H9 (cell line): ENCODE measurements at regions not wholly inside any gene's neighbourhood (a gene's known extent, or its start where the extent isn't known, plus 50 kb on each side); places are given as distances from the start of the nearest gene placed in this dataset.

ENCODE experiments used
- DNase-seq: peaks from one replicate; pipeline ENCODE4 v3.0.0-alpha.2; 2017
- H2AFZ ChIP-seq: one replicate; pipeline ENCODE4 v1.6.1; 2013; ENCODE audit warnings: mild to moderate bottlenecking, low read length, control low read depth, moderate library complexity
- H2AK5ac ChIP-seq: 2 replicates; pipeline ENCODE4 v1.6.1; 2013; ENCODE audit warnings: low read length, control low read depth, mixed read lengths; ENCODE audit not compliant: insufficient read length
- H2BK120ac ChIP-seq: one replicate; pipeline ENCODE4 v1.6.1; 2013; ENCODE audit warnings: low read depth, mild to moderate bottlenecking, low read length, control low read depth, inconsistent platforms; ENCODE audit not compliant: poor library complexity, severe bottlenecking
- H2BK12ac ChIP-seq: 2 replicates; pipeline ENCODE4 v1.6.1; 2013; ENCODE audit warnings: low read length, control low read depth, mixed read lengths, low read depth; ENCODE audit not compliant: insufficient read length
- H2BK15ac ChIP-seq: 2 replicates; pipeline ENCODE4 v1.6.1; 2013; ENCODE audit warnings: low read depth, low read length, control low read depth
- H2BK20ac ChIP-seq: one replicate; pipeline ENCODE4 v1.6.1; 2013; ENCODE audit warnings: low read depth, mild to moderate bottlenecking, low read length, control low read depth, inconsistent platforms; ENCODE audit not compliant: poor library complexity, severe bottlenecking
- H2BK5ac ChIP-seq: 2 replicates; pipeline ENCODE4 v1.6.1; 2013; ENCODE audit warnings: low read length, control low read depth, mixed read lengths; ENCODE audit not compliant: insufficient read length
- H3K14ac ChIP-seq: 2 replicates; pipeline ENCODE4 v1.6.1; 2013; ENCODE audit warnings: low read length, control low read depth; ENCODE audit not compliant: insufficient read depth
- H3K18ac ChIP-seq: 2 replicates; pipeline ENCODE4 v1.6.1; 2013; ENCODE audit warnings: low read depth, mild to moderate bottlenecking, mixed read lengths, low read length, control low read depth; ENCODE audit not compliant: insufficient read length
- H3K23ac ChIP-seq: 2 replicates; pipeline ENCODE4 v1.6.1; 2013; ENCODE audit warnings: low read length, control low read depth, mixed read lengths, low read depth; ENCODE audit not compliant: insufficient read length
- H3K23me2 ChIP-seq: 2 replicates; pipeline ENCODE4 v1.6.1; 2013; ENCODE audit warnings: low read depth, mild to moderate bottlenecking, mixed read lengths, low read length, control low read depth; ENCODE audit not compliant: insufficient read length, poor library complexity, severe bottlenecking
- H3K27ac ChIP-seq: 2 replicates; pipeline ENCODE4 v1.5.1; 2013; ENCODE audit warnings: low read length, control low read depth, mixed read lengths, low read depth; ENCODE audit not compliant: insufficient read length
- H3K27me3 ChIP-seq: 2 replicates; pipeline ENCODE4 v1.6.1; 2013; ENCODE audit warnings: low read length, control low read depth, inconsistent platforms; ENCODE audit not compliant: insufficient read depth
- H3K4ac ChIP-seq: 2 replicates; pipeline ENCODE4 v1.6.1; 2013; ENCODE audit warnings: low read depth, mild to moderate bottlenecking, control low read depth, inconsistent platforms, low read length, moderate library complexity
- H3K4me1 ChIP-seq: 2 replicates; pipeline ENCODE4 v1.6.1; 2013; ENCODE audit warnings: low read length, control low read depth, inconsistent platforms; ENCODE audit not compliant: insufficient read depth
- H3K4me2 ChIP-seq: 2 replicates; pipeline ENCODE4 v1.6.1; 2013; ENCODE audit warnings: low read length, control low read depth, mixed read lengths; ENCODE audit not compliant: insufficient read length, insufficient read depth
- H3K56ac ChIP-seq: 2 replicates; pipeline ENCODE4 v1.6.1; 2013; ENCODE audit warnings: low read depth, mild to moderate bottlenecking, mixed read lengths, low read length, control low read depth; ENCODE audit not compliant: insufficient read length
- H3K79me1 ChIP-seq: 2 replicates; pipeline ENCODE4 v1.6.1; 2013; ENCODE audit warnings: low read depth, mild to moderate bottlenecking, moderate library complexity, low read length, control low read depth, inconsistent platforms; ENCODE audit not compliant: insufficient read depth, poor library complexity, severe bottlenecking
- H3K79me2 ChIP-seq: 2 replicates; pipeline ENCODE4 v1.6.1; 2013; ENCODE audit warnings: low read length, control low read depth, inconsistent platforms; ENCODE audit not compliant: insufficient read depth
- H3K9ac ChIP-seq: 2 replicates; pipeline ENCODE4 v1.6.1; 2013; ENCODE audit warnings: low read length, control low read depth, mixed read lengths; ENCODE audit not compliant: insufficient read length; ENCODE audit errors: extremely low read depth
- H3K9me3 ChIP-seq: one replicate; pipeline ENCODE4 v1.6.1; 2013; ENCODE audit warnings: low read depth, low read length, inconsistent platforms; ENCODE audit not compliant: control insufficient read depth
- H3T11ph ChIP-seq: one replicate; pipeline ENCODE4 v1.6.1; 2013; ENCODE audit warnings: mild to moderate bottlenecking, low read length, control low read depth, inconsistent platforms
- H4K20me1 ChIP-seq: one replicate; pipeline ENCODE4 v1.6.1; 2013; ENCODE audit not compliant: control insufficient read depth, insufficient read length, insufficient read depth
- H4K5ac ChIP-seq: 2 replicates; pipeline ENCODE4 v1.6.1; 2013; ENCODE audit warnings: low read depth, mild to moderate bottlenecking, mixed read lengths, low read length, control low read depth; ENCODE audit not compliant: insufficient read length
- H4K8ac ChIP-seq: replicated peaks from 2 replicates; pipeline ENCODE4 v1.6.1; 2013; ENCODE audit warnings: low read length, control low read depth, mixed read lengths, low read depth; ENCODE audit not compliant: insufficient read length
- H4K91ac ChIP-seq: 2 replicates; pipeline ENCODE4 v1.6.1; 2013; ENCODE audit warnings: low read depth, mild to moderate bottlenecking, moderate library complexity, mixed read lengths, low read length, control low read depth; ENCODE audit not compliant: insufficient read length
- H3K27ac Mint-ChIP-seq, 3 experiments: 2 replicates in 2 of 3; 3 replicates in 1 of 3; pipeline ENCODE4 v1.8.0; 2020 to 2021; ENCODE audit warnings: mixed read lengths in 3 of 3, mild to moderate bottlenecking in 1 of 3, moderate library complexity in 1 of 3
- H3K27me3 Mint-ChIP-seq: 2 replicates; pipeline ENCODE4 v1.8.0; 2021; ENCODE audit warnings: low read depth, mild to moderate bottlenecking, moderate library complexity, mixed read lengths
- H3K36me3 Mint-ChIP-seq, 3 experiments: 2 replicates in 2 of 3; 3 replicates in 1 of 3; pipeline ENCODE4 v1.8.0; 2020 to 2021; ENCODE audit warnings: low read depth in 3 of 3, mixed read lengths in 3 of 3; ENCODE audit not compliant: insufficient read depth in 1 of 3
- H3K4me1 Mint-ChIP-seq, 2 experiments: 2 replicates each; pipeline ENCODE4 v1.8.0; 2020; ENCODE audit warnings: mixed read lengths in 2 of 2
- H3K4me3 Mint-ChIP-seq, 2 experiments: 2 replicates in 1 of 2; 3 replicates in 1 of 2; pipeline ENCODE4 v1.8.0; 2020 to 2021; ENCODE audit warnings: mild to moderate bottlenecking in 2 of 2, mixed read lengths in 2 of 2, moderate library complexity in 1 of 2
- H3K9me3 Mint-ChIP-seq, 2 experiments: 2 replicates in 1 of 2; 3 replicates in 1 of 2; pipeline ENCODE4 v1.8.0; 2020; ENCODE audit warnings: mild to moderate bottlenecking in 2 of 2, mixed read lengths in 2 of 2, moderate library complexity in 1 of 2
- WGBS: extraction: QIAGEN DNeasy Blood & Tissue Kit; methylation state at CpG from one replicate; pipeline ENCODE4 v1.1.7; 2013; ENCODE audit warnings: missing lambda C conversion rate, low lambda C conversion rate, mixed read lengths; ENCODE audit not compliant: insufficient read length; ENCODE audit errors: extremely low coverage; 5-methylcytosine and 5-hydroxymethylcytosine counted together
- TF ChIP-seq, protein P1 (sequence below): fragments of 200-600 bp; sonication (generic); conservative IDR thresholded peaks from 3 replicates; pipeline ENCODE4 v1.8.0; 2021; ENCODE audit warnings: antibody characterized with exemption, mild to moderate bottlenecking

DNA sequence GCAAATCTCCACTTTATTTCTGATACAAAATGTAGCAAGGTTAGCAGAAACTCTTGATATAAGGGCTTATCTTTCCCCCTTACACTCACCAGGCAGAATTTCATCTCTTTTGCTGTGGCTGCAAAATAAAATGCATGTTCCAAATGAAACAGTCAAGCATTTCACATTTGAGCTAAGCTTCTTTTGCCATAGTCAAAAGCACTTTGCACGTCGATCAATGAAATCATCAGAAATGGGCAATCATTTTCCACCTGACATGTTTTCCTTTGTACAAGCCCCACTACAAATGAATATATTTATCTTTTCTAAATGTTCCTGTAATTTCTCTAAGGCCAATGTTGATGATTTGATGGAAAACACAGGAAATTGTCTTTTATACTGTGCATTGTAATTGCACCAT is 178.4 kb downstream of the ANKRD50 start:
- Histone ChIP-seq H3K56ac (no peak overlapping the region), H2AK5ac (no peak overlapping the region), H3K9me3 (no peaks in the 10 kb centered on the region), H3K23me2 (no peaks in the 10 kb centered on the region), H3K4ac (no peak overlapping the region), H3K4me2 (no peak overlapping the region), H3K79me1 (no peaks in the 10 kb centered on the region), H3K9ac (no peak overlapping the region), H2BK5ac (no peak overlapping the region), H2BK120ac (no peak overlapping the region), H3T11ph (no peak overlapping the region), H3K18ac (no peak overlapping the region), H2BK12ac (no peak overlapping the region), H3K23ac (no peak overlapping the region), H3K27me3 (no peaks in the 10 kb centered on the region), H4K91ac (no peak overlapping the region), H3K14ac (no peak overlapping the region), H4K20me1 (no peaks in the 10 kb centered on the region), H2BK20ac (no peak overlapping the region), H3K79me2 (no peaks in the 10 kb centered on the region), H3K27ac (no peak overlapping the region), H3K4me1 (no peaks in the 10 kb centered on the region), H4K5ac (no peak overlapping the region), H2AFZ (no peak overlapping the region), H2BK15ac (no peak overlapping the region), H4K8ac (no peak overlapping the region)
- TF ChIP-seq, protein P1, sequence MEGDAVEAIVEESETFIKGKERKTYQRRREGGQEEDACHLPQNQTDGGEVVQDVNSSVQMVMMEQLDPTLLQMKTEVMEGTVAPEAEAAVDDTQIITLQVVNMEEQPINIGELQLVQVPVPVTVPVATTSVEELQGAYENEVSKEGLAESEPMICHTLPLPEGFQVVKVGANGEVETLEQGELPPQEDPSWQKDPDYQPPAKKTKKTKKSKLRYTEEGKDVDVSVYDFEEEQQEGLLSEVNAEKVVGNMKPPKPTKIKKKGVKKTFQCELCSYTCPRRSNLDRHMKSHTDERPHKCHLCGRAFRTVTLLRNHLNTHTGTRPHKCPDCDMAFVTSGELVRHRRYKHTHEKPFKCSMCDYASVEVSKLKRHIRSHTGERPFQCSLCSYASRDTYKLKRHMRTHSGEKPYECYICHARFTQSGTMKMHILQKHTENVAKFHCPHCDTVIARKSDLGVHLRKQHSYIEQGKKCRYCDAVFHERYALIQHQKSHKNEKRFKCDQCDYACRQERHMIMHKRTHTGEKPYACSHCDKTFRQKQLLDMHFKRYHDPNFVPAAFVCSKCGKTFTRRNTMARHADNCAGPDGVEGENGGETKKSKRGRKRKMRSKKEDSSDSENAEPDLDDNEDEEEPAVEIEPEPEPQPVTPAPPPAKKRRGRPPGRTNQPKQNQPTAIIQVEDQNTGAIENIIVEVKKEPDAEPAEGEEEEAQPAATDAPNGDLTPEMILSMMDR: no peak
- no CpG with 5 or more reads among the region's 2 CpGs for WGBS
- Mint-ChIP-seq H3K36me3 (no peaks in the 10 kb centered on the region), H3K4me1 (peaks cover 0 to 8% of the 10 kb centered on the region in 2 experiments; a peak in 2 of 4 replicates), H3K9me3 (no peaks in the 10 kb centered on the region), H3K27me3 (no peaks in the 10 kb centered on the region), H3K27ac (no peak overlapping the region), H3K4me3 (no peak overlapping the region)
- no peak for DNase-seq
